Stimulated activated CD8-positive, alpha-beta memory T cell treated with anti-CD3 and anti-CD28 coated beads, Interleukin-12 subunit alpha, Interleukin-12 subunit beta, amount 100 ng/mL, for 24 hours (primary cell): ENCODE measurements at regions not wholly inside any gene's neighbourhood (a gene's known extent, or its start where the extent isn't known, plus 50 kb on each side); places are given as distances from the start of the nearest gene placed in this dataset.

Experiments used
- DNase-seq: peaks from one replicate; pipeline ENCODE4 v3.0.0-alpha.2; 2020; ENCODE audit errors: extremely low read depth

- no peak for DNase-seq
These were observed 174.5 kb downstream of the KCTD12 start for GRCh38 chr13:76711550-76712182.

GRCh38 chr13:76709851-76710250, 176.4 kb downstream of the KCTD12 start:
- no peak for DNase-seq

GRCh38 chr13:76708138-76708688, 178.0 kb downstream of the KCTD12 start:
- DNase-seq: no peak

- no peak for DNase-seq
These were observed 178.8 kb downstream of the KCTD12 start for GRCh38 chr13:76707360-76707759.

- no peak for DNase-seq
These were observed 182.4 kb downstream of the KCTD12 start for GRCh38 chr13:76703621-76704288.

GRCh38 chr13:76703216-76703615, 183.0 kb downstream of the KCTD12 start:
- DNase-seq: no peak

- DNase-seq: no peak
These were observed 188.9 kb downstream of the KCTD12 start for GRCh38 chr13:76697288-76697687.

- no peak for DNase-seq
These were observed 189.8 kb downstream of the KCTD12 start for GRCh38 chr13:76696370-76696769.

GRCh38 chr13:76693086-76693485, 193.1 kb downstream of the KCTD12 start:
- no peak for DNase-seq

- no peak for DNase-seq
These were observed 193.9 kb downstream of the KCTD12 start for GRCh38 chr13:76692346-76692745.

- DNase-seq: no peak
These were observed 195.6 kb downstream of the KCTD12 start for GRCh38 chr13:76690611-76691010.

- no peak for DNase-seq
These were observed 198.7 kb downstream of the KCTD12 start for GRCh38 chr13:76687467-76687866.

- DNase-seq: no peak
These were observed 200.3 kb downstream of the KCTD12 start for GRCh38 chr13:76685938-76686337.

- DNase-seq: no peak
These were observed 201.9 kb downstream of the KCTD12 start for GRCh38 chr13:76684336-76684735.

GRCh38 chr13:76683854-76684253, 202.4 kb downstream of the KCTD12 start:
- no peak for DNase-seq

GRCh38 chr13:76683168-76683567, 203.0 kb downstream of the KCTD12 start:
- no peak for DNase-seq

- no peak for DNase-seq
These were observed 206.1 kb downstream of the KCTD12 start for GRCh38 chr13:76680112-76680511.

GRCh38 chr13:76677043-76677442, 209.2 kb downstream of the KCTD12 start:
- DNase-seq: no peak

- DNase-seq: no peak
These were observed 213.8 kb downstream of the KCTD12 start for GRCh38 chr13:76672420-76672819.

- DNase-seq: no peak
These were observed 217.5 kb downstream of the KCTD12 start for GRCh38 chr13:76668716-76669115.

GRCh38 chr13:76668141-76668540, 218.1 kb downstream of the KCTD12 start:
- no peak for DNase-seq

- no peak for DNase-seq
These were observed 218.7 kb downstream of the KCTD12 start for GRCh38 chr13:76667551-76667950.

- DNase-seq: no peak
These were observed 222.4 kb downstream of the KCTD12 start for GRCh38 chr13:76663592-76664335.
